ENCODE measurements at regions not wholly inside any gene's neighbourhood (a gene's known extent, or its start where the extent isn't known, plus 50 kb on each side); places are given as distances from the start of the nearest gene placed in this dataset.

DNA sequence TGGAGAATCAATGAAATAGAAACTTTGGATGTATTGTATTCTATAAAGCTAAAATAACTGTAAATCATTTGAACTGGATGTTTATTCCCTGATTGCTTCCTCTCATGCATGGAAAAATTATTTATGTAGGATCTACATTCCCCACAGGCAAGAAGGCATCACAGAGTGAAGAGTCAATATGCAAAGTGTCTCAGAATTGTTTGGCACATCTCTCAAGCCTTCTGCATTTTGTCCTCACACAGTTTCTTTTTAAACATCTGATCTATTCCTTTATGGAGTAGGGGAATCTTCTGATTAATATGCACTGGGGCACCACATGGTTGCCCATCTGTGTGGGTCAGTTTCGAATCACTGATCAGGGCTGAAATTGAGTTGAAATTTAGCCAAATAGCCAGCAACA is 465.4 kb downstream of the ZNF804A start:
- H3K23ac ChIP-seq (ENCODE audit: insufficient read length) = no peak overlapping the region
- TF ChIP-seq FOSL1 (IDR thresholded peaks at IDR 0.05; ENCODE audit: insufficient read depth, low read depth, low read length) (no peak), POLR2A (IDR thresholded peaks at IDR 0.05; ENCODE audit: control extremely low read depth in 1 of 2, low read depth in 2 of 2, low read length in 2 of 2) (no peak), TEAD4 (IDR thresholded peaks at IDR 0.05; ENCODE audit: low read depth, low read length) (no peak), JUN (IDR thresholded peaks at IDR 0.05; ENCODE audit: low read depth, low read length) (no peak), TAF1 (IDR thresholded peaks at IDR 0.05; ENCODE audit: low read depth, low read length) (no peak), SRF (IDR thresholded peaks at IDR 0.05; ENCODE audit: low read depth, low read length) (no peak), TBP (IDR thresholded peaks at IDR 0.05; ENCODE audit: low read depth, low read length) (no peak), SP4 (IDR thresholded peaks at IDR 0.05; ENCODE audit: low read length) (no peak)
- TF ChIP-seq, protein P1, sequence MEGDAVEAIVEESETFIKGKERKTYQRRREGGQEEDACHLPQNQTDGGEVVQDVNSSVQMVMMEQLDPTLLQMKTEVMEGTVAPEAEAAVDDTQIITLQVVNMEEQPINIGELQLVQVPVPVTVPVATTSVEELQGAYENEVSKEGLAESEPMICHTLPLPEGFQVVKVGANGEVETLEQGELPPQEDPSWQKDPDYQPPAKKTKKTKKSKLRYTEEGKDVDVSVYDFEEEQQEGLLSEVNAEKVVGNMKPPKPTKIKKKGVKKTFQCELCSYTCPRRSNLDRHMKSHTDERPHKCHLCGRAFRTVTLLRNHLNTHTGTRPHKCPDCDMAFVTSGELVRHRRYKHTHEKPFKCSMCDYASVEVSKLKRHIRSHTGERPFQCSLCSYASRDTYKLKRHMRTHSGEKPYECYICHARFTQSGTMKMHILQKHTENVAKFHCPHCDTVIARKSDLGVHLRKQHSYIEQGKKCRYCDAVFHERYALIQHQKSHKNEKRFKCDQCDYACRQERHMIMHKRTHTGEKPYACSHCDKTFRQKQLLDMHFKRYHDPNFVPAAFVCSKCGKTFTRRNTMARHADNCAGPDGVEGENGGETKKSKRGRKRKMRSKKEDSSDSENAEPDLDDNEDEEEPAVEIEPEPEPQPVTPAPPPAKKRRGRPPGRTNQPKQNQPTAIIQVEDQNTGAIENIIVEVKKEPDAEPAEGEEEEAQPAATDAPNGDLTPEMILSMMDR (IDR thresholded peaks at IDR 0.05; ENCODE audit: control extremely low read depth in 1 of 3, insufficient read depth in 1 of 3, low read depth in 1 of 3, low read length in 3 of 3) = no peak
- POLR2A ChIA-PET (ENCODE audit: partially characterized antibody) = no interaction called here

More for the DNA sequence above, 465.4 kb downstream of the ZNF804A start:
- no peak overlapping the region for H2AFZ ChIP-seq (ENCODE audit: low read length)
- no peak overlapping the region for H3K56ac ChIP-seq (replicated peaks; ENCODE audit: insufficient read length, low read depth, low read length)
- FAIRE-seq = no peak
- no peak overlapping the region for H3K27ac ChIP-seq (ENCODE audit: low read depth, low read length)
- H2BK5ac ChIP-seq (ENCODE audit: low read depth, low read length) = no peak overlapping the region
- no peak overlapping the region for H2AK5ac ChIP-seq (ENCODE audit: low read depth, low read length)
- H4K5ac ChIP-seq (ENCODE audit: insufficient read length, low read depth, low read length) = no peak overlapping the region
- no peaks in the 10 kb centered on the region for H3K79me2 ChIP-seq (ENCODE audit: control insufficient read depth in 1 of 2, insufficient read depth in 2 of 2, low read length in 2 of 2)
- H3K14ac ChIP-seq (ENCODE audit: insufficient read length) = no peak overlapping the region
- H3K79me1 ChIP-seq (ENCODE audit: low read depth, low read length) = no peaks in the 10 kb centered on the region
- WGBS, 2 experiments (ENCODE audit: extremely low coverage in 1 of 2, insufficient coverage in 1 of 2, insufficient read length in 1 of 2, insufficient replicate concordance in 2 of 2, low coverage in 1 of 2, low lambda C conversion rate in 2 of 2, missing lambda C conversion rate in 1 of 2) = 64% methylated on average over 1 of the region's 1 CpG; no CpG with 5 or more reads in 1 of the 2 experiments
- no peaks in the 10 kb centered on the region for H3K23me2 ChIP-seq (ENCODE audit: low read depth, low read length)
- no peaks in the 10 kb centered on the region for H3K27me3 ChIP-seq (replicated peaks in 1 of 4; ENCODE audit: control insufficient read depth in 3 of 4, extremely low read depth in 1 of 4, insufficient read depth in 3 of 4, low read length in 3 of 4)
- no peak overlapping the region for H4K91ac ChIP-seq (replicated peaks; ENCODE audit: insufficient read length, low read length)
- no peaks in the 10 kb centered on the region for H3K36me3 ChIP-seq (ENCODE audit: control insufficient read depth in 2 of 4, insufficient read depth in 4 of 4, low read length in 3 of 4)
- H3K9ac ChIP-seq (replicated peaks in 1 of 4; ENCODE audit: extremely low read depth in 1 of 4, low read depth in 3 of 4, low read length in 3 of 4) = no peak overlapping the region
- H3K4me3 ChIP-seq (ENCODE audit: extremely low read depth in 1 of 4, insufficient read depth in 2 of 4, low read depth in 3 of 4, low read length in 4 of 4) = no peak overlapping the region
- no peaks in the 10 kb centered on the region for H4K20me1 ChIP-seq (replicated peaks in 1 of 2; ENCODE audit: control insufficient read depth in 1 of 2, insufficient read depth in 2 of 2, low read length in 2 of 2)
- no peak overlapping the region for H3K4me2 ChIP-seq (ENCODE audit: insufficient read depth in 1 of 2, low read depth in 2 of 2, low read length in 2 of 2)
- no peak overlapping the region for H2BK120ac ChIP-seq (replicated peaks; ENCODE audit: low read depth, low read length)
- H2BK15ac ChIP-seq (ENCODE audit: low read length) = no peak overlapping the region
- H3K18ac ChIP-seq (ENCODE audit: extremely low read depth, low read length) = no peak overlapping the region
- CTCF ChIA-PET (ENCODE audit: partially characterized antibody) = no interaction called here
- H3K4ac ChIP-seq (replicated peaks; ENCODE audit: insufficient read length, low read depth, low read length) = no peak overlapping the region
- no peaks in the 10 kb centered on the region for H3K4me1 ChIP-seq (replicated peaks in 1 of 4; ENCODE audit: control insufficient read depth in 3 of 4, insufficient read depth in 4 of 4, low read length in 3 of 4)
- no peak for DNase-seq (ENCODE audit: low read depth in 1 of 2, low spot score in 2 of 2)
- no peaks in the 10 kb centered on the region for H3K9me3 ChIP-seq (ENCODE audit: insufficient read depth in 2 of 2, low read depth in 1 of 2, low read length in 1 of 2)
- H4K8ac ChIP-seq (ENCODE audit: extremely low read depth, insufficient read depth, low read length) = no peak overlapping the region
- no peak overlapping the region for H2BK12ac ChIP-seq (ENCODE audit: low read depth, low read length)
- H2BK20ac ChIP-seq (ENCODE audit: low read length) = no peak overlapping the region

All from H1 (cell line).